ENCODE measurements at regions not wholly inside any gene's neighbourhood (a gene's known extent, or its start where the extent isn't known, plus 50 kb on each side); places are given as distances from the start of the nearest gene placed in this dataset.

DNA sequence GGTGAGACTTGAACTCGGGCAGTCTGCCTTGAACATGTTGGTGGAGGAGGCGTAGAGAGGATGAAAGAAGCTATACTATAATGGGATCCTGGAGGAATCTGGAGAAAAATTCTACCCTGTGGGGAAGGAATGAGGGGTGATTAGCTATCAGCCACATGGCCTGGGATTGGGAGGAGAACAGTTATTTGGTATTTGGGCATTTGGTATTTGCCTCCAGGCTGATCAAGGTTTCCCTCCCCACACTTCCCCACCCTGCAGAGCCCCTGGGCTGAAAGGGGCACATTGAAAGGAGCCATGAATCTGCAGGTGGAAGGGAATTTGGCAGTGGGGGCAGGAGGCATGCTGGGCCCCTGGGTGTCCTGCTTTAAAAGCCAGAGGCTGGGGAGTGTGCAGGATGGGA, 235.3 kb downstream of the INHBA start:
- no peak overlapping the region for H3K4me3 ChIP-seq
- H3K36me3 ChIP-seq: no peaks in the 10 kb centered on the region
- TF ChIP-seq, protein P1, sequence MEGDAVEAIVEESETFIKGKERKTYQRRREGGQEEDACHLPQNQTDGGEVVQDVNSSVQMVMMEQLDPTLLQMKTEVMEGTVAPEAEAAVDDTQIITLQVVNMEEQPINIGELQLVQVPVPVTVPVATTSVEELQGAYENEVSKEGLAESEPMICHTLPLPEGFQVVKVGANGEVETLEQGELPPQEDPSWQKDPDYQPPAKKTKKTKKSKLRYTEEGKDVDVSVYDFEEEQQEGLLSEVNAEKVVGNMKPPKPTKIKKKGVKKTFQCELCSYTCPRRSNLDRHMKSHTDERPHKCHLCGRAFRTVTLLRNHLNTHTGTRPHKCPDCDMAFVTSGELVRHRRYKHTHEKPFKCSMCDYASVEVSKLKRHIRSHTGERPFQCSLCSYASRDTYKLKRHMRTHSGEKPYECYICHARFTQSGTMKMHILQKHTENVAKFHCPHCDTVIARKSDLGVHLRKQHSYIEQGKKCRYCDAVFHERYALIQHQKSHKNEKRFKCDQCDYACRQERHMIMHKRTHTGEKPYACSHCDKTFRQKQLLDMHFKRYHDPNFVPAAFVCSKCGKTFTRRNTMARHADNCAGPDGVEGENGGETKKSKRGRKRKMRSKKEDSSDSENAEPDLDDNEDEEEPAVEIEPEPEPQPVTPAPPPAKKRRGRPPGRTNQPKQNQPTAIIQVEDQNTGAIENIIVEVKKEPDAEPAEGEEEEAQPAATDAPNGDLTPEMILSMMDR (IDR thresholded peaks at IDR 0.05): no peak
- no peaks in the 10 kb centered on the region for H3K9me3 ChIP-seq
- no peak overlapping the region for H3K27ac ChIP-seq
- ATAC-seq (no peak), DNase-seq (no peak)
- no peaks in the 10 kb centered on the region for H3K27me3 ChIP-seq (ENCODE audit: low read depth)
- H3K4me1 ChIP-seq: no peaks in the 10 kb centered on the region
- intact Hi-C loops (cut with DNase I): no loop called here

- ATAC-seq: peak; percentile 59 to 77
Measured at GRCh38 chr7:41466760-41467384, 236.0 kb downstream of the INHBA start.

DNA sequence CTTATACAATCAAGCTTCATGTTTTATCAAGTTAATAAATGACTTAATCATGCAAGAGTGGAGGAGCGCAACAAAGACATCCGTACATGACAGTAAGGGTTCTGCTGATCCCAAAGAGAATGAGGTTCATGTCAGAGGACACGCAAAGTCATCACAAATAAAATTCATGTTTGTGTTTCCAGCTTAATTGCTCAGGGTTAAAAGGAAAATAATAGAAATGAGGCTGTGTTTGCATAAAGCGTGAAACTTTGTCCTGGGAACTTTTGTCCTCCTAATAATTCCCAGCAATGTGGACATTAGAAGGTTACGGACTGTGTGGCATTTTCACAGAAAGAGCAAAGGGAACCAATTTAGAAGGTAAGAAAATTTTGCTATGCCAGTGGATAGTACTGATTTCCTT, 237.3 kb downstream of the INHBA start:
- H3K27me3 ChIP-seq (ENCODE audit: low read depth): no peaks in the 10 kb centered on the region
- H3K4me3 ChIP-seq: no peak overlapping the region
- H3K27ac ChIP-seq: no peak overlapping the region
- intact Hi-C loops (cut with DNase I): no loop called here
- TF ChIP-seq, protein P1 (IDR thresholded peaks at IDR 0.05): no peak
- ATAC-seq (no peak), DNase-seq (no peak)
- H3K9me3 ChIP-seq: no peaks in the 10 kb centered on the region
- H3K4me1 ChIP-seq: no peaks in the 10 kb centered on the region
- H3K36me3 ChIP-seq: no peaks in the 10 kb centered on the region

More at GRCh38 chr7:41466760-41467384, 236.0 kb downstream of the INHBA start:
- intact Hi-C loops (cut with DNase I): no loop called here
- Histone ChIP-seq H3K27me3 (ENCODE audit: low read depth) (no peaks in the 10 kb centered on the region), H3K4me3 (no peak overlapping the region), H3K36me3 (no peaks in the 10 kb centered on the region), H3K9me3 (no peaks in the 10 kb centered on the region), H3K27ac (no peak overlapping the region), H3K4me1 (no peaks in the 10 kb centered on the region)
- TF ChIP-seq, protein P1 (IDR thresholded peaks at IDR 0.05): no peak
- no peak for DNase-seq

GRCh38 chr7:41463770-41464470, 239.0 kb downstream of the INHBA start:
- no peak for ATAC-seq
- no peaks in the 10 kb centered on the region for H3K4me1 ChIP-seq
- TF ChIP-seq, protein P1 (IDR thresholded peaks at IDR 0.05): no peak

DNA sequence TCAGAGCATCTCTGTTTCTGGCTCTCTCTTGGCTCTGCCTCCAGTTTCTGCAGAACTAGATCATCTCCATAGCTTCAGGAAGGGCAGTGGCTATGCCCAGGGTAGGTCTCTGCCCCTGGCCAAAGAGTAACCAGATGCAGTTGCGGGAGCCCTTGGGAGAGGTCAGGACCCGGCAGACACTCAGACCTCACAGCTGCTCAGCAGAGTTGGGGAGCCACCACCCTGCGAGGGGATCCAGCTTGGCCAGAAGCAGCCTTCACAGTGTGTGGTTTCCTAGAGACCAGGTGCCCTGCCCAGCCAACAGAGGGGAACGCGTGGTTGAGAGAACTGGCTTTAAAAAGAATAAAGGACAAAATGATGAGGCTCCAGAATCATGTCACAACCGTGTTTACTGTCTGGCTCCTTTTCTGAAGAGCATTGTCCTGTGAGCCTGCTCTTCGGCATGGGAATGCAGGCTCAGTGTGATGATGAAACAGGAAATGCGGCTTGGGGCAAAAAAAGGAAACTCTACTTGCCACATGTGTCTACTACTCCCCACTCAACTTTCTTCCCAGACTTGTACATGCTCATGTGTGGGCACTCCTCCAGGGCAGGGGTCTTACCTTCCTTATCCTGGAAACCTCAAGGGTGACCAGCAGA, 243.1 kb downstream of the INHBA start:
- no peaks in the 10 kb centered on the region for H3K27me3 ChIP-seq (ENCODE audit: low read depth)
- ATAC-seq (peak; percentile 29 to 69), DNase-seq (no peak)
- intact Hi-C loops (cut with DNase I): no loop called here
- H3K27ac ChIP-seq: peak overlapping the region; percentile 41
- no peaks in the 10 kb centered on the region for H3K36me3 ChIP-seq
- no peak overlapping the region for H3K4me3 ChIP-seq
- no peaks in the 10 kb centered on the region for H3K4me1 ChIP-seq
- no peaks in the 10 kb centered on the region for H3K9me3 ChIP-seq
- TF ChIP-seq, protein P1 (IDR thresholded peaks at IDR 0.05): no peak

More at GRCh38 chr7:41463770-41464470, 239.0 kb downstream of the INHBA start:
- DNase-seq: no peak
- Histone ChIP-seq H3K27me3 (ENCODE audit: low read depth) (no peaks in the 10 kb centered on the region), H3K4me3 (no peak overlapping the region), H3K36me3 (no peaks in the 10 kb centered on the region), H3K9me3 (no peaks in the 10 kb centered on the region), H3K27ac (no peak overlapping the region)
- intact Hi-C loops (cut with DNase I): no loop called here
